PC-9 (cell line): ENCODE measurements at regions not wholly inside any gene's neighbourhood (a gene's known extent, or its start where the extent isn't known, plus 50 kb on each side); places are given as distances from the start of the nearest gene placed in this dataset.

Experiments used
- CTCF ChIP-seq: fragments of 200-600 bp; sonication (generic); conservative IDR thresholded peaks from 2 replicates; pipeline ENCODE4 v1.6.1; 2017; ENCODE audit warnings: mixed run types, antibody characterized with exemption, mild to moderate bottlenecking, moderate library complexity
- EZH2 ChIP-seq: fragments of 200-600 bp; sonication (generic); IDR thresholded peaks from 2 replicates; pipeline ENCODE4 v1.8.0; 2017; ENCODE audit warnings: antibody characterized with exemption, low read depth

- no peak for TF ChIP-seq CTCF
- TF ChIP-seq EZH2 = no peak
Measured at GRCh38 chr6:81093051-81093450, 659.4 kb downstream of the TENT5A start.
